Right lobe of liver (tissue), 4 donors: ENCODE measurements at regions not wholly inside any gene's neighbourhood (a gene's known extent, or its start where the extent isn't known, plus 50 kb on each side); places are given as distances from the start of the nearest gene placed in this dataset.

ENCODE experiments used
- CTCF ChIP-seq, 4 donors: fragments of 200-600 bp in 3 of 4; fragments of 450-650 bp in 1 of 4; IDR thresholded peaks; one replicate each; pipeline versions ENCODE4 v1.5.1 to v1.8.0; 2016 to 2022; ENCODE audit warnings: antibody characterized with exemption in 4 of 4, mild to moderate bottlenecking in 2 of 4
- POLR2A ChIP-seq: fragments of 450-650 bp; IDR thresholded peaks from one replicate; pipeline ENCODE4 v1.6.1; 2017; ENCODE audit warnings: antibody characterized with exemption, mild to moderate bottlenecking
- donor health status: DM: no; HTN: no; CAD: no.
- donor health status: DM: no; HTN: no; CAD: no.
- donor health status: DM: no; HTN: yes; CAD: no.

DNA sequence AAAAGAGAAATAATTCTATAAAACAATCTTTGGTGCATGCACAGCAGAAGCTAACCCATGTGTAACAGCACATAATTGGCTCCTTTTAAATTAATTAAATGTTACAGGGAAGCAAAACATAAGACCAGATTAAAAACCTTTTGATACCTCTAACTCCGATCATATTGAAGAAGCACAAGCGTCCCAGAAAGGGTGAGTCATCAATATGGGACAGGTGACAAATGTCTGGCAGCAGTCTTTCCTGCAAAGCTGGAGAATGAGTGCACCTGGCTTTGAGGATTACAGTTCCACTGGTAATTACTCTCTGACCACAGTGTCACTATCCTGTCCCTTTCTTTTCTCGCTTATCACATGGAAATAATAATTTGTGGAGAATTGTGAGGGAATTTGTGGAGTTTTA lies 94.6 kb downstream of the FAM9B start:
- TF ChIP-seq CTCF (IDR thresholded peaks at IDR 0.05) (no peak), POLR2A (no peak)
